Hepatocyte (in vitro differentiated cells): ENCODE measurements at regions not wholly inside any gene's neighbourhood (a gene's known extent, or its start where the extent isn't known, plus 50 kb on each side); places are given as distances from the start of the nearest gene placed in this dataset.

ENCODE experiments used
- DNase-seq: peaks from one replicate; pipeline ENCODE4 v3.0.0-alpha.2; 2016; ENCODE audit warnings: low spot score
- H2AFZ ChIP-seq: fragments of 200-600 bp; sonication (generic); 2 replicates; pipeline ENCODE4 v1.6.0; 2016; ENCODE audit warnings: antibody characterized with exemption, mild to moderate bottlenecking
- H3K27ac ChIP-seq: fragments of 200-600 bp; sonication (generic); 2 replicates; pipeline ENCODE4 v1.5.1; 2016; ENCODE audit warnings: mild to moderate bottlenecking
- H3K27me3 ChIP-seq: fragments of 200-600 bp; sonication (generic); 2 replicates; pipeline ENCODE4 v1.6.1; 2016
- H3K36me3 ChIP-seq: fragments of 200-600 bp; sonication (generic); replicated peaks from 2 replicates; pipeline ENCODE4 v1.5.1; 2016; ENCODE audit warnings: low read depth; ENCODE audit not compliant: insufficient read depth
- H3K4me1 ChIP-seq: fragments of 200-600 bp; sonication (generic); 2 replicates; pipeline ENCODE4 v1.5.1; 2016; ENCODE audit warnings: mild to moderate bottlenecking, moderate library complexity; ENCODE audit not compliant: insufficient read depth
- H3K4me2 ChIP-seq: fragments of 200-600 bp; sonication (generic); 2 replicates; pipeline ENCODE4 v1.6.0; 2016
- H3K4me3 ChIP-seq: fragments of 200-600 bp; sonication (generic); 2 replicates; pipeline ENCODE4 v1.5.1; 2016; ENCODE audit warnings: mild to moderate bottlenecking
- H3K79me2 ChIP-seq: fragments of 200-600 bp; sonication (generic); 2 replicates; pipeline ENCODE4 v1.6.0; 2017; ENCODE audit warnings: mild to moderate bottlenecking
- H3K9me2 ChIP-seq: fragments of 200-600 bp; sonication (generic); replicated peaks from 2 replicates; pipeline ENCODE4 v1.6.0; 2017; ENCODE audit warnings: mild to moderate bottlenecking; ENCODE audit not compliant: insufficient read depth
- H3K9me3 ChIP-seq: fragments of 200-600 bp; sonication (generic); 2 replicates; pipeline ENCODE4 v1.5.1; 2016; ENCODE audit warnings: low read depth, mild to moderate bottlenecking
- H4K20me1 ChIP-seq: fragments of 200-600 bp; sonication (generic); 2 replicates; pipeline ENCODE4 v1.6.0; 2016; ENCODE audit warnings: mild to moderate bottlenecking; ENCODE audit not compliant: insufficient read depth, poor library complexity, severe bottlenecking
- CTCF ChIP-seq: fragments of 200-600 bp; sonication (generic); IDR thresholded peaks from 2 replicates; pipeline ENCODE4 v1.5.1; 2016; ENCODE audit warnings: antibody characterized with exemption, mild to moderate bottlenecking; ENCODE audit not compliant: poor library complexity
- EZH2 ChIP-seq: fragments of 200-600 bp; sonication (generic); IDR thresholded peaks from 2 replicates; pipeline ENCODE4 v1.6.1; 2016; ENCODE audit warnings: antibody characterized with exemption, mild to moderate bottlenecking, borderline replicate concordance
- EZH2phosphoT487 ChIP-seq: fragments of 200-600 bp; sonication (generic); IDR thresholded peaks from one replicate; pipeline ENCODE4 v1.6.1; 2018; ENCODE audit warnings: antibody characterized with exemption, mild to moderate bottlenecking, low read depth, moderate library complexity; ENCODE audit not compliant: unreplicated experiment, severe bottlenecking
- WGBS: methylation state at CpG from one replicate; pipeline ENCODE4 v1.1.6; 2016; ENCODE audit warnings: low lambda C conversion rate; ENCODE audit errors: missing lambda C conversion rate; 5-methylcytosine and 5-hydroxymethylcytosine counted together

- Histone ChIP-seq H3K4me3 (no peak overlapping the region), H3K27ac (no peak overlapping the region), H3K9me2 (no peaks in the 10 kb centered on the region), H2AFZ (no peak overlapping the region), H3K9me3 (no peaks in the 10 kb centered on the region), H3K27me3 (no peaks in the 10 kb centered on the region), H3K79me2 (no peaks in the 10 kb centered on the region), H3K4me2 (no peak overlapping the region), H3K36me3 (no peaks in the 10 kb centered on the region), H3K4me1 (peaks cover 3% of the 10 kb centered on the region), H4K20me1 (no peaks in the 10 kb centered on the region)
- no peak for DNase-seq
- TF ChIP-seq CTCF (no peak), EZH2phosphoT487 (no peak), EZH2 (no peak)
- WGBS, result 95% methylated on average over 1 of the region's 1 CpG
Measured at GRCh38 chr9:81852820-81853219, 75.4 kb upstream of the SPATA31D4 start.

DNA sequence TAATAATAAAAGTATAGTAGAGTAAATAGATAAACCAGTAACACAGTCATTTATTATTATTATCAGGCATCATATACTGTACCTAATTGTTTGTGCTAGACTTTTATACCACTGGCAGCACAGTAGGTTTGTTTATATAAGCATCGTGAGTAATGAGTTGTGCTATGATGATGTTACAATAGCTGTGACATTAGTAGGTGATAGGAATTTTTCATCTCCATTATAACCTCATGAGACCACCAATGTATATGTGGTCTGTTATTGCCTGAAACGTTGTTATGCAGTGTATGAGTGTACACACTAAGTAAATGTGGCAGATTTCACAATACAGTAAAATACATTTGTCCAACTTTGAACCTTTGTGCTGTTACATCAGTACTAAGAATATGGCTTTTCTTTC lies 72.7 kb upstream of the SPATA31D4 start:
- DNase-seq, result no peak
- H3K27ac ChIP-seq, result no peak overlapping the region
- H3K36me3 ChIP-seq, result no peaks in the 10 kb centered on the region
- H3K4me1 ChIP-seq, result no peaks in the 10 kb centered on the region
- H3K79me2 ChIP-seq, result no peaks in the 10 kb centered on the region
- H3K9me3 ChIP-seq, result no peaks in the 10 kb centered on the region
- no peaks in the 10 kb centered on the region for H3K27me3 ChIP-seq
- H3K9me2 ChIP-seq, result no peaks in the 10 kb centered on the region
- no peaks in the 10 kb centered on the region for H4K20me1 ChIP-seq
- no peak overlapping the region for H3K4me2 ChIP-seq
- H3K4me3 ChIP-seq, result no peak overlapping the region
- H2AFZ ChIP-seq, result no peak overlapping the region
- WGBS, result 50% methylated on average over 2 of the region's 2 CpGs
- TF ChIP-seq EZH2phosphoT487 (no peak), EZH2 (no peak), CTCF (no peak)

DNA sequence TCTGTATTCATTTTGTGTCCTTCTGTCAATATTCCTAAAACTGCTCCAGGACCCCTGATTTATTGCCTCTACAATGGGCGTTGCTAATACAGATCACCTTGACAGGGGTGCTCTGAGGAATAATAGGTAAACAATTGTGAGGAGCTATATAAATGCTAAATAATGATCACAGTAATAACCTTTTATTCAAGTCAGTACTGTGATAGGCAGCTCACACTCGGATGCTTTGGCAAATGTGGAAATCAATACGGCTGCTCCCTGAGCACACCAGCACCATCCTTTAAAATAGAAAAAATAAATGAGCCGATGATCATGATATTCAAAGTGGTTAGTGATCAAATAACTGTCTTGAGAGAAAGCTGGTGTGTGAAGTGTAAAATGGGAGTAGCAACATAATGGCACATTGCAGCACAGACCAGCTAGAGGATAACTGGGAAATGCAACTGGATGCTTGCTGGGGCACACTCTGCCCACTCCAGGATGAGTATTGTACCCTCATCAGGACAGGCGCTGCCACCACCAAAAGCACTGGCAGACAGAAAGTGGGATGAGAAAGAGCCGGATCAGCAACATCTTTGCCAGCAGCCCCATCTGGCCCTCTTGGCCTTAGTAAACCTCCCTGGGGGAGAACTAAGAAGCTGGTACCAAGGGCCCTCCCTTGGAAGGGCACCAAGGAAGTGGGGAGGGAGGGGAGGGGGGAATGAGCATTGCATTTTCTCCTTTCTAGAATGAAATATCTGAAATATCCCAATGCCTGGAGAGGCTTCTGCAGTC lies 69.4 kb upstream of the SPATA31D4 start:
- Histone ChIP-seq H3K4me1 (no peaks in the 10 kb centered on the region), H3K4me3 (no peak overlapping the region), H4K20me1 (no peaks in the 10 kb centered on the region), H3K9me2 (no peaks in the 10 kb centered on the region), H3K36me3 (no peaks in the 10 kb centered on the region), H3K27me3 (no peaks in the 10 kb centered on the region), H3K79me2 (no peaks in the 10 kb centered on the region), H3K27ac (no peak overlapping the region), H3K9me3 (no peaks in the 10 kb centered on the region), H2AFZ (no peak overlapping the region), H3K4me2 (no peak overlapping the region)
- no peak for TF ChIP-seq CTCF
- TF ChIP-seq EZH2, result no peak
- no peak for TF ChIP-seq EZH2phosphoT487
- no peak for DNase-seq
- 92% methylated on average over 6 of the region's 6 CpGs for WGBS
